Uterus (tissue), 2 donors: ENCODE measurements at regions not wholly inside any gene's neighbourhood (a gene's known extent, or its start where the extent isn't known, plus 50 kb on each side); places are given as distances from the start of the nearest gene placed in this dataset.

Source experiments
- CTCF ChIP-seq, 4 experiments: fragments of 200-600 bp in 2 of 4; fragments of 450-650 bp in 2 of 4; sonication (generic) in 2 of 4; IDR thresholded peaks; one replicate each; pipeline ENCODE4 v1.5.1; 2016 to 2019; ENCODE audit warnings: antibody characterized with exemption in 4 of 4, mild to moderate bottlenecking in 2 of 4, moderate library complexity in 1 of 4
- POLR2A ChIP-seq, 2 donors: fragments of 450-650 bp; IDR thresholded peaks; one replicate each; pipeline ENCODE4 v1.6.1; 2016; ENCODE audit warnings: antibody characterized with exemption in 2 of 2, mild to moderate bottlenecking in 1 of 2, moderate library complexity in 1 of 2

GRCh38 chr5:68898951-68899471 lies 194.8 kb upstream of the SLC30A5 start:
- TF ChIP-seq CTCF (IDR thresholded peaks at IDR 0.05) (no peak), POLR2A (IDR thresholded peaks at IDR 0.05) (no peak)
